ENCODE measurements at regions not wholly inside any gene's neighbourhood (a gene's known extent, or its start where the extent isn't known, plus 50 kb on each side); places are given as distances from the start of the nearest gene placed in this dataset.

GRCh38 chr18:46378864-46379207 lies 274.7 kb downstream of the HAUS1 start:
- H3K27me3 ChIP-seq (ENCODE audit: control insufficient read depth, insufficient read depth, low read length, poor library complexity, severe bottlenecking) = no peaks in the 10 kb centered on the region
- Mint-ChIP-seq H3K4me3 (no peak overlapping the region), H3K9me3 (no peaks in the 10 kb centered on the region), H3K27ac (no peak overlapping the region), H3K27me3 (ENCODE audit: insufficient read depth) (peaks cover 2% of the 10 kb centered on the region), H3K4me1 (no peaks in the 10 kb centered on the region), H3K36me3 (ENCODE audit: low read depth) (no peaks in the 10 kb centered on the region)
- H3K4me1 ChIP-seq (ENCODE audit: control insufficient read depth, insufficient read depth, low read length) = no peaks in the 10 kb centered on the region
- no peak overlapping the region for H3K27ac ChIP-seq (ENCODE audit: low read depth, low read length)
- no peak overlapping the region for H3K9ac ChIP-seq (ENCODE audit: extremely low read depth, low read length, poor library complexity, severe bottlenecking)
- TF ChIP-seq CTCF (conservative IDR thresholded peaks at IDR 0.05) = no peak
- no peak overlapping the region for H3K4me3 ChIP-seq (ENCODE audit: low read length)
- 84 to 90% methylated on average over 1 to 4 of the region's 4 CpGs for WGBS, 2 experiments (ENCODE audit: insufficient coverage in 1 of 2, insufficient read length in 1 of 2)
- no peak for DNase-seq
- no peaks in the 10 kb centered on the region for H3K9me3 ChIP-seq (ENCODE audit: control insufficient read depth, low read length)
- H3K36me3 ChIP-seq (ENCODE audit: control insufficient read depth, insufficient read depth, low read length) = no peaks in the 10 kb centered on the region

- H3K4me1 Mint-ChIP-seq = no peaks in the 10 kb centered on the region
- Histone ChIP-seq H3K27ac (ENCODE audit: low read depth, low read length) (no peak overlapping the region), H3K36me3 (ENCODE audit: control insufficient read depth, insufficient read depth, low read length) (no peaks in the 10 kb centered on the region), H3K4me3 (ENCODE audit: low read length) (no peak overlapping the region), H3K9ac (ENCODE audit: extremely low read depth, low read length, poor library complexity, severe bottlenecking) (no peak overlapping the region), H3K9me3 (ENCODE audit: control insufficient read depth, low read length) (no peaks in the 10 kb centered on the region), H3K4me1 (ENCODE audit: control insufficient read depth, insufficient read depth, low read length) (no peaks in the 10 kb centered on the region), H3K27me3 (ENCODE audit: control insufficient read depth, insufficient read depth, low read length, poor library complexity, severe bottlenecking) (no peaks in the 10 kb centered on the region)
- DNase-seq = no peak
- no peaks in the 10 kb centered on the region for H3K9me3 Mint-ChIP-seq
- peaks cover 2% of the 10 kb centered on the region for H3K27me3 Mint-ChIP-seq (ENCODE audit: insufficient read depth)
- WGBS, 2 experiments (ENCODE audit: insufficient coverage in 1 of 2, insufficient read length in 1 of 2) = 71 to 83% methylated on average over 6 to 11 of the region's 11 CpGs
- no peak for TF ChIP-seq CTCF (conservative IDR thresholded peaks at IDR 0.05)
- no peaks in the 10 kb centered on the region for H3K36me3 Mint-ChIP-seq (ENCODE audit: low read depth)
- H3K27ac Mint-ChIP-seq = no peak overlapping the region
- H3K4me3 Mint-ChIP-seq = no peak overlapping the region
These were observed 275.3 kb downstream of the HAUS1 start for GRCh38 chr18:46379323-46379950.

GRCh38 chr18:46385124-46385523 lies 271.9 kb downstream of the LOXHD1 start:
- Histone ChIP-seq H3K9me3 (ENCODE audit: control insufficient read depth, low read length) (no peaks in the 10 kb centered on the region), H3K4me1 (ENCODE audit: control insufficient read depth, insufficient read depth, low read length) (no peaks in the 10 kb centered on the region), H3K36me3 (ENCODE audit: control insufficient read depth, insufficient read depth, low read length) (no peaks in the 10 kb centered on the region), H3K9ac (ENCODE audit: extremely low read depth, low read length, poor library complexity, severe bottlenecking) (no peak overlapping the region), H3K27ac (ENCODE audit: low read depth, low read length) (no peak overlapping the region), H3K27me3 (ENCODE audit: control insufficient read depth, insufficient read depth, low read length, poor library complexity, severe bottlenecking) (no peaks in the 10 kb centered on the region), H3K4me3 (ENCODE audit: low read length) (no peak overlapping the region)
- Mint-ChIP-seq H3K36me3 (ENCODE audit: low read depth) (no peaks in the 10 kb centered on the region), H3K4me3 (no peak overlapping the region), H3K4me1 (no peaks in the 10 kb centered on the region), H3K27me3 (ENCODE audit: insufficient read depth) (peaks cover 2% of the 10 kb centered on the region), H3K9me3 (no peaks in the 10 kb centered on the region), H3K27ac (no peak overlapping the region)
- no peak for DNase-seq
- 92 to 100% methylated on average over 1 to 2 of the region's 2 CpGs for whole genome bisulfite sequencing, 2 experiments (ENCODE audit: insufficient coverage in 1 of 2, insufficient read length in 1 of 2)
- no peak for TF ChIP-seq CTCF (conservative IDR thresholded peaks at IDR 0.05)
